Spleen (tissue), 7 donors: ENCODE measurements at regions not wholly inside any gene's neighbourhood (a gene's known extent, or its start where the extent isn't known, plus 50 kb on each side); places are given as distances from the start of the nearest gene placed in this dataset.
"Not testable (repeated sequence)": the region's sequence is repeated elsewhere in the genome, so short reads cannot be mapped to it uniquely, and the experiment has no call there.

Experiments
- CTCF ChIP-seq, 11 experiments: fragments of 200-600 bp in 7 of 11; fragments of 450-650 bp in 4 of 11; sonication (generic) in 4 of 11; IDR thresholded peaks in 8 of 11; conservative IDR thresholded peaks in 3 of 11; 1 replicate in 7 of 11; 2 replicates in 4 of 11; pipeline versions ENCODE4 v1.4.0 to v1.8.0; 2016 to 2021; ENCODE audit warnings: antibody characterized with exemption in 11 of 11, inconsistent platforms in 4 of 11, mild to moderate bottlenecking in 1 of 11
- POLR2A ChIP-seq, 3 donors: fragments of 450-650 bp; IDR thresholded peaks; one replicate each; pipeline ENCODE4 v1.5.1; 2017; ENCODE audit warnings: antibody characterized with exemption in 3 of 3, mild to moderate bottlenecking in 1 of 3
- donor health status: DM: no; HTN: no; CAD: no; lungs with moderate emphysema.
- donor health status: DM: no; HTN: no; CAD: no.
- donor health status: DM: no; HTN: no; CAD: no.

- TF ChIP-seq CTCF (IDR thresholded peaks at IDR 0.05 in 8 of 11, conservative IDR thresholded peaks at IDR 0.05 in 3 of 11); POLR2A (IDR thresholded peaks at IDR 0.05): not testable (repeated sequence)
These were observed 101.8 kb upstream of the PCBD1 start for GRCh38 chr10:70990156-70990555.
